Hematopoietic multipotent progenitor cell treated with erythropoietin and hydrocortisone succinate and interleukin-3 and kit ligand, for 8 days (in vitro differentiated cells): ENCODE measurements at regions not wholly inside any gene's neighbourhood (a gene's known extent, or its start where the extent isn't known, plus 50 kb on each side); places are given as distances from the start of the nearest gene placed in this dataset.

ENCODE experiments used
- DNase-seq: peaks from one replicate; pipeline ENCODE4 v3.0.0-alpha.2; 2015

GRCh38 chr7:96402913-96403312 is 81.0 kb upstream of the SLC25A13 start:
- DNase-seq: no peak

- no peak for DNase-seq
These were observed 79.3 kb upstream of the SLC25A13 start for GRCh38 chr7:96401200-96401599.

- DNase-seq: no peak
These were observed 78.6 kb upstream of the SLC25A13 start for GRCh38 chr7:96400518-96400917.

GRCh38 chr7:96400001-96400400 is 78.1 kb upstream of the SLC25A13 start:
- DNase-seq: no peak

- no peak for DNase-seq
These were observed 76.2 kb upstream of the SLC25A13 start for GRCh38 chr7:96397936-96398598.

GRCh38 chr7:96388620-96389383 is 66.9 kb upstream of the SLC25A13 start:
- no peak for DNase-seq

DNA sequence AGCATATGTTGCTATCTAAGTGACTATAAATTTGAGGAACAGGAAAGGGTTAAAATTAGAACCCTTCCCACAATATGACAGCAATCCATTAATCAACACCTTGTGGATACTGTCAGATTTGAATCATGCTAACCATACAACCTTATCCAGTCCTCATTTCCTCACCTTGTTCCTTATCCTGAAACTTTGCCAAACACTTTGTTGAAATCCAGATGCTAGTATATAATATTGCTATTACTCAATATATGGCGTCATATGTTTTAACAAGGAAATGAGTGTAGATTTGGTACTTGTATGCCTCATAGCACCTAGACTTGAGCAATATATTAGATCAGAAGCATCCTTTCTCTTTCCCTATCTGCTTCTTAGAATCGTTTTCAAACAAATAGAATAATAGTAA is 66.3 kb upstream of the SLC25A13 start:
- no peak for DNase-seq

- no peak for DNase-seq
These were observed 58.2 kb upstream of the SLC25A13 start for GRCh38 chr7:96380111-96380512.

DNA sequence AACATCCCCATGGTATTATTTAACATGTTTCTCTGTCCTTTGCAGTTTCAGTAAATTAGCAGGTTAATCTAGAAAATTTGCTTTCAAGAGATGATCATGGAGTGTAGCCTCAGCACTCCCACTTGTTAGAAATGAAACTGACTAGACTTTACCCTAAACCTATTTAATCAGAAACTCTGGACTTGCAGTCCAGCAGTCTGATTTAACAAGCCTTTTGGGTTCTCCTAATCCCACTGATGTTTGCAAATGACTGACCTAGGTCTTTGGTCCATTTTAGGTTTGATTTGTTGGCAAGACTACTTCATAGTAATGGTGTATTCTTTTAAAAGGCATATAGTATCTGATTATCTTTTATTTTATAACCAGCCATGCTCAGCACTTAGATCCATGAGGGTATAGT is 55.5 kb upstream of the SLC25A13 start:
- no peak for DNase-seq
